ENCODE measurements at regions not wholly inside any gene's neighbourhood (a gene's known extent, or its start where the extent isn't known, plus 50 kb on each side); places are given as distances from the start of the nearest gene placed in this dataset.

GRCh38 chr14:65360144-65360784 lies 52.3 kb upstream of the FUT8 start:
- H3K9ac ChIP-seq (ENCODE audit: low read depth in 1 of 2, low read length in 2 of 2), result no peak overlapping the region
- no peaks in the 10 kb centered on the region for H3K4me1 ChIP-seq (ENCODE audit: control insufficient read depth in 4 of 4, insufficient read depth in 4 of 4, low read length in 3 of 4)
- no peak for DNase-seq (ENCODE audit: low spot score)
- H3K36me3 ChIP-seq (ENCODE audit: control insufficient read depth in 4 of 4, insufficient read depth in 3 of 4, low read depth in 1 of 4, low read length in 3 of 4), result no peaks in the 10 kb centered on the region
- H3K9me3 ChIP-seq (ENCODE audit: control insufficient read depth in 4 of 4, low read length in 3 of 4), result no peaks in the 10 kb centered on the region
- WGBS, result 62% methylated on average over 2 of the region's 2 CpGs
- TF ChIP-seq HNF4A (conservative IDR thresholded peaks at IDR 0.05), result no peak
- TF ChIP-seq HNF4G (IDR thresholded peaks at IDR 0.05), result no peak
- no peak for TF ChIP-seq SP1 (IDR thresholded peaks at IDR 0.05)
- no peak for TF ChIP-seq FOXA2 (IDR thresholded peaks at IDR 0.05)
- no peak for TF ChIP-seq ZBTB33 (IDR thresholded peaks at IDR 0.05)
- TF ChIP-seq ATF3 (IDR thresholded peaks at IDR 0.05), result no peak
- no peak overlapping the region for H3K4me3 ChIP-seq (ENCODE audit: low read depth in 1 of 3, low read length in 3 of 3)
- H3K27ac ChIP-seq (ENCODE audit: low read depth in 1 of 2, low read length in 2 of 2), result no peak overlapping the region
- no peaks in the 10 kb centered on the region for H3K27me3 ChIP-seq (ENCODE audit: control insufficient read depth in 4 of 4, insufficient read depth in 4 of 4, low read length in 3 of 4)

GRCh38 chr14:65361920-65362319 lies 50.6 kb upstream of the FUT8 start:
- Histone ChIP-seq H3K27me3 (ENCODE audit: control insufficient read depth in 4 of 4, insufficient read depth in 4 of 4, low read length in 3 of 4) (no peaks in the 10 kb centered on the region), H3K4me3 (ENCODE audit: low read depth in 1 of 3, low read length in 3 of 3) (no peak overlapping the region), H3K36me3 (ENCODE audit: control insufficient read depth in 4 of 4, insufficient read depth in 3 of 4, low read depth in 1 of 4, low read length in 3 of 4) (no peaks in the 10 kb centered on the region), H3K9me3 (ENCODE audit: control insufficient read depth in 4 of 4, low read length in 3 of 4) (no peaks in the 10 kb centered on the region), H3K27ac (ENCODE audit: low read depth in 1 of 2, low read length in 2 of 2) (no peak overlapping the region), H3K9ac (ENCODE audit: low read depth in 1 of 2, low read length in 2 of 2) (no peak overlapping the region), H3K4me1 (ENCODE audit: control insufficient read depth in 4 of 4, insufficient read depth in 4 of 4, low read length in 3 of 4) (no peaks in the 10 kb centered on the region)
- no peak for DNase-seq (ENCODE audit: low spot score)
- TF ChIP-seq REST (IDR thresholded peaks at IDR 0.05) (no peak), JUND (IDR thresholded peaks at IDR 0.05) (no peak), ATF3 (IDR thresholded peaks at IDR 0.05) (no peak), FOXA2 (IDR thresholded peaks at IDR 0.05) (no peak), EGR1 (IDR thresholded peaks at IDR 0.05; ENCODE audit: low read depth in 2 of 2) (no peak), CTCF (IDR thresholded peaks at IDR 0.05; ENCODE audit: low read depth, low read length, missing input control) (no peak), FOXA1 (IDR thresholded peaks at IDR 0.05) (no peak), MAX (IDR thresholded peaks at IDR 0.05) (no peak), HNF4G (IDR thresholded peaks at IDR 0.05) (no peak), ZBTB33 (IDR thresholded peaks at IDR 0.05) (no peak), SP1 (IDR thresholded peaks at IDR 0.05) (no peak), YY1 (IDR thresholded peaks at IDR 0.05) (no peak)
- 62% methylated on average over 2 of the region's 2 CpGs for WGBS
